Thymus (tissue), 11 donors: ENCODE measurements at regions not wholly inside any gene's neighbourhood (a gene's known extent, or its start where the extent isn't known, plus 50 kb on each side); places are given as distances from the start of the nearest gene placed in this dataset.

Experiments
- DNase-seq, 9 donors: peaks; one replicate each; pipeline ENCODE4 v3.0.0-alpha.2; 2013; ENCODE audit warnings: low spot score in 9 of 9, low read depth in 6 of 9, missing footprints in 1 of 9
- H3K27ac ChIP-seq, 2 donors: one replicate each; pipeline ENCODE4 v1.5.1; 2013; ENCODE audit warnings: control low read depth in 1 of 2, low read depth in 1 of 2, low read length in 1 of 2, mild to moderate bottlenecking in 1 of 2, moderate library complexity in 1 of 2
- H3K27me3 ChIP-seq, 2 donors: one replicate each; pipeline ENCODE4 v1.5.1; 2013; ENCODE audit warnings: low read length in 1 of 2; ENCODE audit not compliant: control insufficient read depth in 2 of 2, insufficient read depth in 1 of 2
- H3K36me3 ChIP-seq, 2 donors: one replicate each; pipeline ENCODE4 v1.5.1; 2013; ENCODE audit warnings: low read length in 1 of 2, mild to moderate bottlenecking in 1 of 2, moderate library complexity in 1 of 2; ENCODE audit not compliant: control insufficient read depth in 2 of 2, insufficient read depth in 2 of 2
- H3K4me1 ChIP-seq, 2 donors: one replicate each; pipeline ENCODE4 v1.5.1; 2013; ENCODE audit warnings: low read length in 2 of 2; ENCODE audit not compliant: control insufficient read depth in 2 of 2, insufficient read depth in 2 of 2
- H3K4me3 ChIP-seq, 2 donors: one replicate each; pipeline ENCODE4 v1.5.1; 2013; ENCODE audit warnings: low read length in 2 of 2, control low read depth in 1 of 2, mild to moderate bottlenecking in 1 of 2
- H3K9me3 ChIP-seq, 2 donors: one replicate each; pipeline ENCODE4 v1.5.1; 2013; ENCODE audit warnings: low read length in 1 of 2, mild to moderate bottlenecking in 1 of 2; ENCODE audit not compliant: control insufficient read depth in 2 of 2, insufficient read depth in 1 of 2
- WGBS: extraction: QIAGEN DNeasy Blood & Tissue Kit; methylation state at CpG from one replicate; pipeline ENCODE4 v1.1.7; 2013; 5-methylcytosine and 5-hydroxymethylcytosine counted together
- donor health status: healthy.

DNA sequence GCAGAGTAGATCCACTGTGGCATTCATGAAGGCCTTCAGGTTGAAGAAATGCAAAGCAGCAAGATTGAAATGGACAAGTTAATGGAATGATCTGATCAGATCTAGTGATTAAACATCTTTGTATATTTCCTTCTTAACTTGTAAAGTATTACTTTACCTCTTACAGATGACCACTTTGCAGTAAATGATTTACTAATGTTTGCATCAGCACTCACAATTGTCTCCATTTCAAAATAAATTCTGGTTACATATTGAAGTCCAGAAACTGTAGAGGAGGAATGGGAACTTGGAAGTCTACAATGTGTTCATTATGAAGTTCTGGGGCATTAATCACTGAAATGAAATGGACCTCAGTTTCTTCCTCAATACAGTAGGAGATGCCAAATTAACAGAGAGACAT is 380.8 kb downstream of the FOXO1 start:
- Histone ChIP-seq H3K4me3 (no peak overlapping the region), H3K27ac (no peak overlapping the region), H3K4me1 (no peaks in the 10 kb centered on the region), H3K27me3 (no peaks in the 10 kb centered on the region), H3K36me3 (no peaks in the 10 kb centered on the region), H3K9me3 (no peaks in the 10 kb centered on the region)
- DNase-seq, result no peak

DNA sequence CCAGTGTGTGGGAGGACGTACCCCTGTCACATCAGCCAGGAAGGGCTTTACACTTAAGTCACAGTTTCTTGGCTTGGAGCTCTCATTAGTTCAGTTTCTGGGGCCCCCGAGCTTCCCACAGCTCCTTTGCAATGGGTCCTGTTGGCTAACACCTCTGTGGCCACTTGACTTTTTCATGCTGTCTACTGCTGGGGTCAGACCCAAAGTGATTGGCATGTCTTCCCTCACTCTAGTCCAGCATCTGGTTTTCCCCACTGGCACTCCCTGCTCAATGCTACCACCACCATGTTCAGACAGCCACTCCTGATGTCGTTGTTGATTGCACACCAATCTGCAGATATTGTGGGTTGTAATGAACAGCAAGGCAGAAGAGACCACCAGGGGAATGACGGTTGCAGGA is 379.0 kb downstream of the FOXO1 start:
- H3K4me3 ChIP-seq, result no peak overlapping the region
- no peak for DNase-seq
- no peaks in the 10 kb centered on the region for H3K4me1 ChIP-seq
- 95% methylated on average over 4 of the region's 4 CpGs for WGBS
- no peaks in the 10 kb centered on the region for H3K36me3 ChIP-seq
- no peaks in the 10 kb centered on the region for H3K27me3 ChIP-seq
- no peak overlapping the region for H3K27ac ChIP-seq
- no peaks in the 10 kb centered on the region for H3K9me3 ChIP-seq

DNA sequence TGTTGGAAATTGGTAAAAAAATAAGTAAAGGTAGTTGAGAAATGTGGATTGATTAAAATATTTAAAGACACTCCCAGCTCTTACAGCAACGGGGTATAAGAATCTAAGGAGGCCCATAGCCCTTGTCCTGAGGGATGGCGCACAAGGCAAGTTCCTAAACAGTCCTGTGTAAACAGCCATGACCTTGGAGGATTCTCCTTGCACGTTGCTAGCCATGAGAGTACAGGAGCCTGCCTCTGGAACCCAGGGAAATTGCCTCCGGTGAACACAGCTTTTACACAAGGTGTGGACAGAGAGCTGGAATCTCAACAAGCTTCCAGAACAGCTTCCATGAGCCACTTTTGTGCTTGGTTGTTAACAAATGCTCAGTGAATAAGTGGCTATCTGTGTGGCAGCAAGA is 378.2 kb downstream of the FOXO1 start:
- no peak for DNase-seq
- Histone ChIP-seq H3K27me3 (no peaks in the 10 kb centered on the region), H3K4me3 (no peak overlapping the region), H3K4me1 (no peaks in the 10 kb centered on the region), H3K36me3 (no peaks in the 10 kb centered on the region), H3K9me3 (no peaks in the 10 kb centered on the region), H3K27ac (no peak overlapping the region)
- 95% methylated on average over 4 of the region's 4 CpGs for WGBS

DNA sequence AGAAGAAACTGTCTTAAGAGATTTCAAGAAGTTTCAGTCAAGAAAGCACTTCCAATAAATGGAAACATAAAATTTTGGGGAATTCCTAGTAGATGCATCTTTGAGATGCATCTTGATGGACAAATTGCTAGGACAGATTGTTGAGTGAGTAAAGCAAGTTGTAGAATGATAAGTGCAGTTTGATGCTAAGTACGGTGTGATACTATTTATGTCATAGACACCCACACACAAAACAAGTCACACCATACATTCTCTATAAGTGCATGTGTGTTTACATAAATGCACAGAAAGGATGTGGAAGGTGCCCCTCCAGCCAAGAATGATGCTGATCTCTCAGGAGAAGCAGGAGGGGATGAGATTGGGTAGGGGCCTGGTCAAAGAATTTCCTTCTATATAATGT is 375.7 kb downstream of the FOXO1 start:
- no peaks in the 10 kb centered on the region for H3K4me1 ChIP-seq
- no peak overlapping the region for H3K4me3 ChIP-seq
- no peaks in the 10 kb centered on the region for H3K9me3 ChIP-seq
- no peak for DNase-seq
- WGBS, result 95% methylated on average over 1 of the region's 1 CpG
- H3K36me3 ChIP-seq, result no peaks in the 10 kb centered on the region
- H3K27me3 ChIP-seq, result no peaks in the 10 kb centered on the region
- H3K27ac ChIP-seq, result no peak overlapping the region

DNA sequence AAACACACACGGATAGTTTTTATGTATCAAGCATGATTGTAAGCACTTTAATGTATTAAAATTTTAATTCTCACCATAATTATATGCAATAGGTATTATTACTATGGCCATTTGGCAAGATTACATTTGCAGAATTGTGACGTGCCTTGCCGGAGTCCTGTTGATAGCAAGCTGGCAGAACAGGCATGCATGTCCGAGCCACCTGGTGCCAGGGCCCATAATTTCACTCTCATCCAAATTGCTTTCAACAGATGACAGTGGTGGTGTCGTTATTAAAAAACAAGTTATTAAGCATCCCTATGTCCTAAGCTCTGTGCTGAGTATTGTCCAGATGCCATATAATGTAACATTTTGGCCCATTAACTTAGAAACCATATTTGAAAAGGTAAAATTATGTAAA is 374.3 kb downstream of the FOXO1 start:
- Histone ChIP-seq H3K9me3 (peaks cover 0 to 1% of the 10 kb centered on the region in 2 donors), H3K27me3 (no peaks in the 10 kb centered on the region), H3K4me3 (no peak overlapping the region), H3K36me3 (no peaks in the 10 kb centered on the region), H3K27ac (no peak overlapping the region), H3K4me1 (no peaks in the 10 kb centered on the region)
- no peak for DNase-seq
- 96% methylated on average over 5 of the region's 5 CpGs for WGBS

DNA sequence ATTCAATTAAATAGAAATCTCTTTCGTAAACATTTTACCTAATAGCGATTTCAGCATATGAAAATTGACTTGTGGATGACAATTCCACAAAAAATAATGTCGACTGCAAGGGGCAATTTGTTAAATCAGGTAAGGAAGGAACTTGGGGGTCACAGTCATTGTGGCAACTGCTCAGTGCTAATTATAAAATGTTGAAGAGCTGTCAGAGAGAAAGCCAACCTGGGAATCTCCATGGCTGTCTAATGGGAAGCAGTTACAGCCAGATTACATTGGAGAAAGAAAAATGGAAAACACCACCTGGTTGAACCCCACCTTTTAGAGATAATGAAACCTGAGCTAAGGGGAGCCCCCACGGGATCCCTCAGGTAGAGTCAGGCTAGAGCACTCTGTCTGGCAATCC is 373.9 kb downstream of the FOXO1 start:
- 86% methylated on average over 4 of the region's 4 CpGs for WGBS

DNA sequence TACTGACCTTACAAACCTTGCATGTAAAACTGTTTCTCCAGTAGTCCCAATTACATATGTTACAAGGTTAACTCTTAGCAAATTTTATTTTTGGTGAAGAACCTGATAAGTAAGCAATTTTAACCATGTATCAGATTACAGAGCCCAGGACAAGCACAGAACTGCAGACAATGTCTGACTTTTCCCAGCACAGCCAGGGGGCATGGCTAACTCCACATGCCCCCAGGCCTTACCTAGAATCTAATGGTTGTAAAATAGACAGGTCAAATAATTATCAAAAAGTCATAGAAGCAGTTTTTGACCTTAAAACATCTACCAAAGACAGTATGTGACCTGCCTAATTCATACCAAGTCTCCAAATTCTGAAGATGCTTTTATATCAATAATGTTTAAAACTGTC is 364.1 kb downstream of the FOXO1 start:
- Histone ChIP-seq H3K27me3 (no peaks in the 10 kb centered on the region), H3K27ac (no peak overlapping the region), H3K9me3 (peaks cover 0 to 9% of the 10 kb centered on the region in 2 donors), H3K36me3 (no peaks in the 10 kb centered on the region), H3K4me1 (no peaks in the 10 kb centered on the region), H3K4me3 (no peak overlapping the region)
- no peak for DNase-seq

More for the DNA sequence above, 373.9 kb downstream of the FOXO1 start:
- no peak for DNase-seq
- H3K27ac ChIP-seq, result no peak overlapping the region
- H3K4me3 ChIP-seq, result no peak overlapping the region
- no peaks in the 10 kb centered on the region for H3K27me3 ChIP-seq
- H3K9me3 ChIP-seq, result peaks cover 0 to 1% of the 10 kb centered on the region in 2 donors
- H3K36me3 ChIP-seq, result no peaks in the 10 kb centered on the region
- H3K4me1 ChIP-seq, result no peaks in the 10 kb centered on the region

DNA sequence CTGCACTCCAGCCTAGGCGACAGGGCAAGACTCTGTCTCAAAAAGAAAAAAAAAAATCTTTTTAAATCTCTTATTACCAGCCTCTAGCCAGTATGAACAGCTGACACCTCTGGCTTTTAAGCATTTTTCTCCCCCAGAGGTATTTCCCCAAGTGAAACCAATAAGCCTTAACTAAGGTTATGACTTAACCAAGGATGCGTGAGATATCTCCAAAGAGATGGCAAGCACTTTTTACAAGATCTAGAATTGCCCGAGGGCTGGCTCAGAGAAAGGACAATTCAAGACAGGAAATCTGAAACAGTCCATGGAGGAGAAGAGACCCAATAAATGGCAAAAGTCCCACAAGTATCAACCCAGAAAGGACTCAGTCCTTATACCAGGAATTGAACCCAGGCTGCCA is 362.1 kb downstream of the FOXO1 start:
- DNase-seq, result no peak
- no peaks in the 10 kb centered on the region for H3K36me3 ChIP-seq
- 81% methylated on average over 3 of the region's 3 CpGs for WGBS
- H3K9me3 ChIP-seq, result peaks cover 0 to 9% of the 10 kb centered on the region in 2 donors
- H3K4me3 ChIP-seq, result no peak overlapping the region
- no peaks in the 10 kb centered on the region for H3K27me3 ChIP-seq
- H3K4me1 ChIP-seq, result no peaks in the 10 kb centered on the region
- H3K27ac ChIP-seq, result no peak overlapping the region

DNA sequence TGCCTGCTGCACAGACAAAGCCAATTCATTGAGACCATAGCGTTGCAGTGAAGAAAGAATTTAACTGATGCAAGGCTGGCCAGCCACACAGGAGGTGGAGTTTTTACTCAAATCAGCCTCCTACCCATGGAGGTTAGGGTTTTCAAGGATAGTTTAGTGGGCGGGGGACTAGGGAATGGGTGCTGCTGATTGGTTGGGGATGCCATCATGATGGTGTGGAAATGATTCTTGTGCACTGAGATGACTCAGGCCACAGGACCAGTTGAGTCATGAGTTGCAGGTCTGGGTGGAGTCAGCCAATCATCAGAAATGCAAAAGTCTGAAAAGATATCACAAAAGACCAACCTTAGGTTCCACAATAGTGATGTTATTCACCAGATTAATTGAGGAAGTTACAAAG is 359.6 kb downstream of the FOXO1 start:
- H3K9me3 ChIP-seq, result peaks cover 0 to 9% of the 10 kb centered on the region in 2 donors
- no peaks in the 10 kb centered on the region for H3K27me3 ChIP-seq
- H3K4me1 ChIP-seq, result no peaks in the 10 kb centered on the region
- WGBS, result 97% methylated on average over 2 of the region's 2 CpGs
- no peak overlapping the region for H3K4me3 ChIP-seq
- no peak for DNase-seq
- no peaks in the 10 kb centered on the region for H3K36me3 ChIP-seq
- no peak overlapping the region for H3K27ac ChIP-seq

DNA sequence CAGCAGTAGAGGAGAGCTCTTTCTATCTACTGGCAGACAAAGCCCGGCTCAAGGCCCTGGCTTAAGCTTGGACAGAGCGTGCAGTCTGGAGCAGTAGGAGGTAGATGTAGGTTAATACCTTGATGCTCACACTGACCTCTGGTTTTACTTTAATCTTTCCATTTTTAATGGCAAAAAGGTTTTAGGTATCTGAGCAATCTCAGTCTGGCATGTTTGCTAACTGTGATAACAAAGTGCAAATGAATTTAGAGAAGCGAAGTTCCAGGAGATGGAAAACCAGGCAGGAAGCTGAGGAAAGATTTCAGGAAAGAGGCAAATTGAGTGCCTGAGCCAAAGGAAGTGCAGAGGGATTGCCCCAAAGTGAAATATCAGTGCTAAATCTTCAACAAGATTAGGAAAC is 356.6 kb downstream of the FOXO1 start:
- H3K9me3 ChIP-seq, result peaks cover 0 to 5% of the 10 kb centered on the region in 2 donors
- H3K27me3 ChIP-seq, result no peaks in the 10 kb centered on the region
- no peak overlapping the region for H3K27ac ChIP-seq
- H3K4me3 ChIP-seq, result no peak overlapping the region
- DNase-seq, result no peak
- H3K36me3 ChIP-seq, result no peaks in the 10 kb centered on the region
- H3K4me1 ChIP-seq, result peaks cover 0 to under 1% of the 10 kb centered on the region in 2 donors
- WGBS, result 99% methylated on average over 3 of the region's 3 CpGs
